22Rv1 (cell line): ENCODE measurements at regions not wholly inside any gene's neighbourhood (a gene's known extent, or its start where the extent isn't known, plus 50 kb on each side); places are given as distances from the start of the nearest gene placed in this dataset.
"Not testable (repeated sequence)": the region's sequence is repeated elsewhere in the genome, so short reads cannot be mapped to it uniquely, and the experiment has no call there.

ENCODE experiments used
- H3K27ac ChIP-seq: fragments of 450-650 bp; 2 replicates; pipeline ENCODE4 v1.5.1; 2017
- ZFX ChIP-seq: fragments of 450-650 bp; IDR thresholded peaks from 2 replicates; pipeline ENCODE4 v1.6.1; 2017; ENCODE audit warnings: antibody characterized with exemption, borderline replicate concordance
- TF ChIP-seq, protein P1 (sequence below): fragments of 450-650 bp; IDR thresholded peaks from 2 replicates; pipeline ENCODE4 v1.5.1; 2017; ENCODE audit warnings: mild to moderate bottlenecking

DNA sequence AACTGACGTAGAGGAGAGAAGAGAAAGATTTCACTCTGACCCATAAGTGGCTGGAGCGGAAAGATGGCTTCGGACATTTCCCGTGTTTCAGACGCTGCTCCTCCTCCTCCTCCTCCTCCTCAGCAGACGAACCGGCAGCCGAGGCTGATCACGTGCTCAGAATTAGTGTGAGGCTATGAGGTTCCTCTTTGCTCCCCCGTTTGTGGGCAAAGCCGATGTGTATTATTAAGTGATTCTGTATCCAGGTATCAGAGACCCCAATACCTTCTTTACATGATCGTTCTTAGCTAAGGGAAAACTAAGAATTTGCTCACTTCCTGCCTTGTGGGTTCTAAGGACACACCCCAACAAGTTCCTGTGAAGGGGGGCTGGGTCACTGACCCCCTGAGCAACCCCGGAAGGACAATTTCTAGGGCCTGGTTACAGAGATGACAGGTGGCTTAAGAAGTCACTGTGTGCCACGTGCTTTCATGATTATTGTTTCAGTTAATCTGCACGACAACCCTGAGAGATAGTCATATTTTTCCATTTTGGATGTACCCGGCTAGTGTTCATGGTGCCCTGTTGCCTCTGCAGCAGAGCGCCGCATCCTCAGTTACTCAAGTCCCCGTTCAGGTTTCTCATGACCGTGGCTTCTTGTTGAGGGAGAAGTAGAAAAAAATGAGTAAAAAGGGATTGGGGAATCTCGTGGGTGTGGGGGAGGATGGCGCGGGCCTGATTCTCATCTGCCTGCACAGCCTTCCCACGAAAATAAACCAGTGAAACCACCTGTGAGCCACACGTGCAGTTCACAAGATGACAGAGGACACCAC is 671.8 kb downstream of the QKI start:
- TF ChIP-seq, protein P1, sequence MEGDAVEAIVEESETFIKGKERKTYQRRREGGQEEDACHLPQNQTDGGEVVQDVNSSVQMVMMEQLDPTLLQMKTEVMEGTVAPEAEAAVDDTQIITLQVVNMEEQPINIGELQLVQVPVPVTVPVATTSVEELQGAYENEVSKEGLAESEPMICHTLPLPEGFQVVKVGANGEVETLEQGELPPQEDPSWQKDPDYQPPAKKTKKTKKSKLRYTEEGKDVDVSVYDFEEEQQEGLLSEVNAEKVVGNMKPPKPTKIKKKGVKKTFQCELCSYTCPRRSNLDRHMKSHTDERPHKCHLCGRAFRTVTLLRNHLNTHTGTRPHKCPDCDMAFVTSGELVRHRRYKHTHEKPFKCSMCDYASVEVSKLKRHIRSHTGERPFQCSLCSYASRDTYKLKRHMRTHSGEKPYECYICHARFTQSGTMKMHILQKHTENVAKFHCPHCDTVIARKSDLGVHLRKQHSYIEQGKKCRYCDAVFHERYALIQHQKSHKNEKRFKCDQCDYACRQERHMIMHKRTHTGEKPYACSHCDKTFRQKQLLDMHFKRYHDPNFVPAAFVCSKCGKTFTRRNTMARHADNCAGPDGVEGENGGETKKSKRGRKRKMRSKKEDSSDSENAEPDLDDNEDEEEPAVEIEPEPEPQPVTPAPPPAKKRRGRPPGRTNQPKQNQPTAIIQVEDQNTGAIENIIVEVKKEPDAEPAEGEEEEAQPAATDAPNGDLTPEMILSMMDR, result no peak
- no peak for TF ChIP-seq ZFX
- H3K27ac ChIP-seq, result no peak overlapping the region

DNA sequence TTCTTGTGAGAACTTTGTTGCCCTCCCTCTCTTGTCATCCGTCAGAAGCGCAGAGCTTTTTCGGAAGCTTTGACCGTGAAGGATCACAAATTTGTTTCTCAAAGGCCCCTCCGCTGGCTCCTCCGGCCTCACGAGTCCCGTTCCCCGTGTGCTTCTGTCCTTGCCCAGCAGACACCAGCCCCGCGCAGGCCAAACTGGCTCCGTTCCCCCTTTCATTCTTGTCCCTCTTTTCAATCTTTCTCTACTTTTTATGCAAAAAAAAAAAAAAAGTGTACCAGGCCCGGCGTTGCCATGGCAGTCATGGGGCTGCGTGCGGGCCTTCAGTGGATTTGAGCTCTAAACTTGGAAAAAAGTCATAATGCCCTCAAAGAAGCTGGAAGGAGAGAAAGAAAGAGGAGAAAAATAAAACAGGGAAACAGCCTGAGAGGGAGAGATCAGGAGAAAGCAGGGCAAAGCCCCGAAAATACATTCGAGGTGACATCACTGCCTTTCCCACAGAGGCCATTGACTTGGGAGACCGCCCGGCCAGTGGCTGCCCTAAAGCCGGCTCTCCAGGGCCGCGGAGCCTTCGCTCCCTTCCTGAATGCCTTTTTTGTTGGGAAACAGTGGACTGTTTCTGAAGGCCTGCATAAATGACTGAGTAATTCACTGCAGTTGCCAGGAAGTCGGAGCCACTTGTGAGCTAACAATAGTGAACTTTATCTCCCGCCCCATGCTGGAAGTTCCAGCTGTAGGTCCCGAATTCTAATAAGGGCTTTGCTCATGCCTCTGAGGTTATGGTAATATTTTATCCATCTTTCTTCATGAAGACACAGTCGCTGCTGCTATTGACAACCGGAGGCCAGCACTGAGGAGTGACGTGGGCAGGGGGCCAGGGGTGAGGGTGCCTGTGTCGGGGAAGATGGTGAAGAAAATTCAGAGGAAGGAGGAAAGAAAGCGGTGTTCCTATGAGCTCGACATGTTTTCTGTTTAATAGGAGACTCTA is 670.9 kb downstream of the QKI start:
- no peak overlapping the region for H3K27ac ChIP-seq
- TF ChIP-seq, protein P1, result no peak
- TF ChIP-seq ZFX, result no peak

DNA sequence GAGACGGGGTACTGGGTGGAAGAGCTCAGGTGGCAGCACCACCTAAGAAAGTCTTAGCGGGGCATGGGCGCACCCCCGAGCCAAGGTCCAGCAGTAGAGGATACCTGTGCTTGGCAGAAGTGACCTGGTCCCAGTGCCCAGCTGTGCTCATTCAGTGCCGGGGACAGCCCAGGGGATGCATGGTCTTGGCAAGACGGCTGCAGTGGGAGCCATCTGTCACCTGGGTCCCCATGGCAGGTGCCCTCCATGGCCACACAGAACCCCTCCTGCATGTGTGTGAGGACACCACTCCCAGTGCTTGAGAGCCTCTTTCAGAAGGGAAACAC is 664.7 kb downstream of the QKI start:
- H3K27ac ChIP-seq, result no peak overlapping the region
- TF ChIP-seq ZFX, result no peak
- TF ChIP-seq, protein P1, result no peak

DNA sequence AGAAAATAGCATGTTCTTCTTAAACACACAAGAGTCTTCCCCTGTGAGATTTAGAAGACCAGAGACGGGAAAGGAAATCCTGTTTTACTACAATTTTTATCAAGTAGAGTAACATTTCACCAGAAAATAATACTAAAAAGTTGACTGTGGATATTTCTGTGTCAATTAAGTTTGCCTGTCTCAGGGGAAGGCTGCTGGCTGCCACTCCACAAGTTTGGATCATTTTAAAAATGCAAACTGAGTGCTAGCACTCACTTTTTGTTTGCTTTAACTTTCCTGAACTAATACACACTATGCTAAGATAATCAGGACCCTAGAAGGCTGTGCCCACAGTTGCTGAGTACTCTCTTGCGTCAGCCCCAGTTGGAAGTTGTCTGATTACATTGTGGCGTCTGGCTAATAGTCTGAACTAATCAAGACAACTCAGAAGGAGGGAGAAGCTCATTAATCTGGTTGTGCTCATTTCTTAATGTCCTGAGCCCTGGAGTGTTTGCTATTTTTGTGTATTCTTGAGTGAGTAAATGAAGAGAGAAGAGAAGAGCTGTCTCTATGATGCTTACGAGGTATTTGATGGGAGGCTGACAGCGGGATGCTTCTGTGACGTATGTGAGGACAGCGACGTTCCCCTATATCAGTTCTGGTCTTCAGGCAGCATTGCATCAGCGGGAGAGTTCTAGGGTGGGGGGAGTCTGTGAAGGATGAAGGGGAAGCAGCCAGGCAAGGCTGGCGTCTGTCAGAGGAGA is 664.2 kb downstream of the QKI start:
- H3K27ac ChIP-seq, result no peak overlapping the region
- TF ChIP-seq, protein P1, result no peak
- TF ChIP-seq ZFX, result no peak

DNA sequence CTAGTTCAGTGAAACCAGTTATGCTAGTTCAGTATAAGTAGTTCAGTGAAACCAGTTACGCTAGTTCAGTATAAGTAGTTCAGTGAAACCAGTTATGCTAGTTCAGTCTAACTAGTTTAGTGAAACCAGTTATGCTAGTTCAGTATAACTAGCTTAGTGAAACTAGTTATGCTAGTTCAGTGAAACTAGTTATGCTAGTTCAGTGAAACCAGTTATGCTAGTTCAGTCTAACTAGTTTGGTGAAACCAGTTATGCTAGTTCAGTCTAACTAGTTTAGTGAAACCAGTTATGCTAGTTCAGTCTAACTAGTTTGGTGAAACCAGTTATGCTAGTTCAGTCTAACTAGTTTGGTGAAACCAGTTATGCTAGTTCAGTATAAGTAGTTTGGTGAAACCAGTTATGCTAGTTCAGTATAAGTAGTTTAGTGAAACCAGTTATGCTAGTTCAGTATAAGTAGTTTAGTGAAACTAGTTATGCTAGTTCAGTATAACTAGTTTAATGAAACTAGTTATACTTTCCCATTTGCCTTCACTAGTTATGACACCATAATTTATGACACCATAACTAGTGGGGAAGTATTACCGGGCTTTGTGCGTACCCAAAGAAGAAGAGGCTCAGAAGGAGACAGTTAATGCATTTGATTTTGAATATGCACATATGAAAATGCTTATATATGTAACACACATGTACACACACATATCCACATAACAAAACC is 662.5 kb downstream of the QKI start:
- H3K27ac ChIP-seq, result not testable (repeated sequence)

DNA sequence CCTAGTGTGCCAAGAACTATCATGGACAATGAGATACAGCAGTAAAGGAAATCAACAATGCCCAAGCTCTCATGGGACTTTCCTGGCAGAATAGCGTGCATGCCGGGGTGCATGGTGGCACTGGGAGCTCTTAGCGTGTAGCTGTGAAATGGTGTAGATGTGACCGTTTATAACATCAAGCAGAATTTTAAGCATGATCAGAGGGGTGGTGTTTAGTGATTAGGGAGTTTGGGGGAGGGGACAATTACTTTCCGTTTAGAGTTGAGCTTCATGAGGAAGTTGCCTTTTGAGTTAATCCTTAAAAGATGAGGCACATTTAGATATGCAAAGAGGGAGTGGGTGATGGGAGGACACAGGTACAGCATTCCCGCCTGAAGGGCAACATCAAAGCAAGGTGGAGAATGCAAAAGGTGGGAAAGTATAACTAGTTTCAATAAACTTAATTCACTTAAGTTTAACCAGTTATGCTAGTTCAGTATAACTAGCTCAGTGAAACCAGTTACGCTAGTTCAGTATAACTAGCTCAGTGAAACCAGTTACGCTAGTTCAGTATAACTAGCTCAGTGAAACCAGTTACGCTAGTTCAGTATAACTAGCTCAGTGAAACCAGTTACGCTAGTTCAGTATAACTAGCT is 661.6 kb downstream of the QKI start:
- no peak overlapping the region for H3K27ac ChIP-seq
- TF ChIP-seq, protein P1, result no peak
- TF ChIP-seq ZFX, result no peak

DNA sequence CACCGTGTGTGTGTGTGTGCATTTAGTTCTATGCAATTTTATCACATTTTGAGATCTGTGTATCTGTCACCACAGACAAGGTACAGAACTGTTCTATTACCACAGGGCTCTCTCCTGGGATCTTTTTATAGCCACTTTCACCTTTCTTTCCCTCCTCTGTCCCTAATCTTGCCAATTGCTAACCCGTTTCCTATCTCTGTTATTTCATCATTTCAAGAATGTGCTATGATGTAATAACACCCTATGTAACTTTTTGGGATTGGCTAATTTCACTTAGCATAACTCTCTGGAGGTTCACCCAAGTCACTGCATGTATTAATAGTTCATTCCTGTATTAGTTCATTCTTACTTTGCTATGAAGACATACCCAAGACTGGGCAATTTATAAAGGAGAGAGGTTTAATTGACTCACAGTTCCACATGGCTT is 657.7 kb downstream of the QKI start:
- no peak for TF ChIP-seq ZFX
- TF ChIP-seq, protein P1, result no peak
- no peak overlapping the region for H3K27ac ChIP-seq
